Sigmoid colon (tissue), 3 donors: ENCODE measurements at regions not wholly inside any gene's neighbourhood (a gene's known extent, or its start where the extent isn't known, plus 50 kb on each side); places are given as distances from the start of the nearest gene placed in this dataset.

Experiments
- POLR2A ChIP-seq, 2 donors: fragments of 450-650 bp; IDR thresholded peaks; one replicate each; pipeline ENCODE4 v1.6.1; 2016; ENCODE audit warnings: antibody characterized with exemption in 2 of 2, mild to moderate bottlenecking in 2 of 2, moderate library complexity in 2 of 2
- TF ChIP-seq, protein P1 (sequence below), 4 experiments: fragments of 450-650 bp in 3 of 4; fragments of 200-600 bp in 1 of 4; IDR thresholded peaks; one replicate each; pipeline ENCODE4 v1.5.1; 2016 to 2019; ENCODE audit warnings: antibody characterized with exemption in 4 of 4, mild to moderate bottlenecking in 3 of 4, moderate library complexity in 2 of 4

DNA sequence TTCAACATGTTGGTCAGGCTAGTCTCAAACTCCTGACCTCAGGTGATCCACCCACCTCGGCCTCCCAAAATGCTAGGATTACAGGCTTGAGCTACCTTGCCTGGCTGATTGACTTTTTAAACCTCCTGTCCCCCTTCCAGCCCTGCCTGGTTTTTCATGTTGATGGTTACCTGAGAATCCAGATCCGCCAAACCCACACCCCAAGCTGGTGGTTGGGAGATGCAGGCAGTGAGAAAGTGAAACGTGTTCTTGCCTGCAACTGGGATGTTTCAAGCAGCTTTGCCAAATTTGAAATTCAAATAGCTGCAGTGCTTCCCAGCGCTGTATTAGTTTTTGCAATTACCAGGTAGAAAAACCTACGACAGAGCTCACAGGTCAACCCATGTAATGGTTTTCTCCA, 238.3 kb upstream of the PWP1 start:
- TF ChIP-seq, protein P1, sequence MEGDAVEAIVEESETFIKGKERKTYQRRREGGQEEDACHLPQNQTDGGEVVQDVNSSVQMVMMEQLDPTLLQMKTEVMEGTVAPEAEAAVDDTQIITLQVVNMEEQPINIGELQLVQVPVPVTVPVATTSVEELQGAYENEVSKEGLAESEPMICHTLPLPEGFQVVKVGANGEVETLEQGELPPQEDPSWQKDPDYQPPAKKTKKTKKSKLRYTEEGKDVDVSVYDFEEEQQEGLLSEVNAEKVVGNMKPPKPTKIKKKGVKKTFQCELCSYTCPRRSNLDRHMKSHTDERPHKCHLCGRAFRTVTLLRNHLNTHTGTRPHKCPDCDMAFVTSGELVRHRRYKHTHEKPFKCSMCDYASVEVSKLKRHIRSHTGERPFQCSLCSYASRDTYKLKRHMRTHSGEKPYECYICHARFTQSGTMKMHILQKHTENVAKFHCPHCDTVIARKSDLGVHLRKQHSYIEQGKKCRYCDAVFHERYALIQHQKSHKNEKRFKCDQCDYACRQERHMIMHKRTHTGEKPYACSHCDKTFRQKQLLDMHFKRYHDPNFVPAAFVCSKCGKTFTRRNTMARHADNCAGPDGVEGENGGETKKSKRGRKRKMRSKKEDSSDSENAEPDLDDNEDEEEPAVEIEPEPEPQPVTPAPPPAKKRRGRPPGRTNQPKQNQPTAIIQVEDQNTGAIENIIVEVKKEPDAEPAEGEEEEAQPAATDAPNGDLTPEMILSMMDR (IDR thresholded peaks at IDR 0.05) = no peak
- TF ChIP-seq POLR2A (IDR thresholded peaks at IDR 0.05) = no peak
